Left lung (tissue), 4 donors: ENCODE measurements at regions not wholly inside any gene's neighbourhood (a gene's known extent, or its start where the extent isn't known, plus 50 kb on each side); places are given as distances from the start of the nearest gene placed in this dataset.

Source experiments
- ATAC-seq: fragments of 200-7000 bp; cut with Tn5 transposase; one replicate; pipeline ENCODE4 v1.9.1; 2020; ENCODE audit warnings: moderate library complexity
- DNase-seq, 4 donors: peaks; one replicate each; pipeline ENCODE4 v3.0.0-alpha.2; 2013 to 2020
- H3K27ac ChIP-seq, 2 donors: fragments of 200-600 bp; sonication (generic) in 1 of 2; one replicate each; pipeline versions ENCODE4 v1.5.0 to v1.8.0; 2020 to 2021
- H3K27me3 ChIP-seq, 2 donors: fragments of 200-600 bp; sonication (generic) in 1 of 2; one replicate each; pipeline versions ENCODE4 v1.5.0 to v1.8.0; 2020 to 2021
- H3K36me3 ChIP-seq, 2 donors: fragments of 200-600 bp; sonication (generic) in 1 of 2; one replicate each; pipeline versions ENCODE4 v1.5.0 to v1.8.0; 2020 to 2021
- H3K4me1 ChIP-seq, 2 donors: fragments of 200-600 bp; one replicate each; pipeline ENCODE4 v1.8.0; 2021
- H3K4me3 ChIP-seq, 2 donors: fragments of 200-600 bp; sonication (generic) in 1 of 2; one replicate each; pipeline versions ENCODE4 v1.5.0 to v1.8.0; 2020 to 2021; ENCODE audit warnings: mild to moderate bottlenecking in 1 of 2
- H3K9me3 ChIP-seq, 2 donors: fragments of 200-600 bp; sonication (generic) in 1 of 2; one replicate each; pipeline versions ENCODE4 v1.5.0 to v1.8.0; 2020 to 2021
- intact Hi-C, 2 donors: fragments of 100-400 bp; cut with DNase I; formaldehyde crosslinking; loops; one replicate each; pipeline versions ENCODE4 v1.11.2 to v1.14.2; 2022
- TF ChIP-seq, protein P1 (sequence below), 2 donors: fragments of 200-600 bp; sonication (generic) in 1 of 2; IDR thresholded peaks; one replicate each; pipeline versions ENCODE4 v1.5.0 to v1.8.0; 2021; ENCODE audit warnings: antibody characterized with exemption in 2 of 2
- donor health status: DM: no; HTN: yes; CAD: no.
- donor health status: DM: no; HTN: no; CAD: no.

DNA sequence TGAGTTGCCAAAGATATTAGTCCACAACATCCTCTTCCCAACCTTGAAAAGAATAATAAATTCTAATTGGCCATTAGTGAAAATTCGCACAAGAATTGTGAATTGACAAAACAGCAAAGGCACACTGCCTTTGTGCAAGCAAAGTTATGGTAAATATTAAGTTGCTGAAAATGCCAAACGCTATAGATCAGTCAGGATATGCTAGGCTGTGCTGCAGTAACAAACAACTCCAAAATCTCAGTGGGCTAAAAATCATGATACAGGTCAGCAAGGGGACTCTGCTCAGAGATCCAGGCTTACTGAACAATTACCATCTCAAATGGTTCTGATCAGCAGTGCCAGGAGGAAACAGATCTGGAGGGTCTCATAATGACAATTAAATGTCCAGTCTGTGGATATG lies 238.0 kb upstream of the IGF1R start:
- no peaks in the 10 kb centered on the region for H3K27me3 ChIP-seq
- H3K27ac ChIP-seq, result no peak overlapping the region
- ATAC-seq, result no peak
- no peaks in the 10 kb centered on the region for H3K9me3 ChIP-seq
- TF ChIP-seq, protein P1, sequence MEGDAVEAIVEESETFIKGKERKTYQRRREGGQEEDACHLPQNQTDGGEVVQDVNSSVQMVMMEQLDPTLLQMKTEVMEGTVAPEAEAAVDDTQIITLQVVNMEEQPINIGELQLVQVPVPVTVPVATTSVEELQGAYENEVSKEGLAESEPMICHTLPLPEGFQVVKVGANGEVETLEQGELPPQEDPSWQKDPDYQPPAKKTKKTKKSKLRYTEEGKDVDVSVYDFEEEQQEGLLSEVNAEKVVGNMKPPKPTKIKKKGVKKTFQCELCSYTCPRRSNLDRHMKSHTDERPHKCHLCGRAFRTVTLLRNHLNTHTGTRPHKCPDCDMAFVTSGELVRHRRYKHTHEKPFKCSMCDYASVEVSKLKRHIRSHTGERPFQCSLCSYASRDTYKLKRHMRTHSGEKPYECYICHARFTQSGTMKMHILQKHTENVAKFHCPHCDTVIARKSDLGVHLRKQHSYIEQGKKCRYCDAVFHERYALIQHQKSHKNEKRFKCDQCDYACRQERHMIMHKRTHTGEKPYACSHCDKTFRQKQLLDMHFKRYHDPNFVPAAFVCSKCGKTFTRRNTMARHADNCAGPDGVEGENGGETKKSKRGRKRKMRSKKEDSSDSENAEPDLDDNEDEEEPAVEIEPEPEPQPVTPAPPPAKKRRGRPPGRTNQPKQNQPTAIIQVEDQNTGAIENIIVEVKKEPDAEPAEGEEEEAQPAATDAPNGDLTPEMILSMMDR (IDR thresholded peaks at IDR 0.05), result no peak
- H3K4me1 ChIP-seq, result no peaks in the 10 kb centered on the region
- intact Hi-C loops, result loop anchor here in 1 of 2 donors (10.0 kb wide), 1 partner anchor 106 kb away; no protein-coding TSS in a partner anchor
- H3K36me3 ChIP-seq, result no peaks in the 10 kb centered on the region
- DNase-seq, result no peak
- no peak overlapping the region for H3K4me3 ChIP-seq

DNA sequence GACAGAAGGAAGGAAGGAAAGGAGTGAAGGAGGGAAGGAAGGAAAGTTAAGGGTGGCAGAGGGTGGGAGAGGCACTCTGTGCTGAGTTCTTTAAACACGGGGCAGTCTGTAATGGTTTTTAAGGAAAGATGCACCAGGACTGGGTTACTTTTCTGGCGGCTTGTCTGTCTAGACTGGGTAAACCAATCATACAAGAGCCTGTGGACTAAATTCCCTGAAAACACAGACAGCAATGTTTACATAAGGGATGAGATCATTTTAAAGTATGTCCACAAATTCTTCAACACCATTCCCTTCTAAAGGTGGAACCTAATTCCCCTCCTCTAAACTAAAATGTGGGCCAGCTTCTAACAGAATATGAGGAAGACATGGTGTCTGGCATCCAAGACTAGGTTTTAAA lies 235.5 kb upstream of the IGF1R start:
- no peaks in the 10 kb centered on the region for H3K27me3 ChIP-seq
- no peak overlapping the region for H3K4me3 ChIP-seq
- no peak overlapping the region for H3K27ac ChIP-seq
- no peak for ATAC-seq
- DNase-seq, result no peak
- H3K9me3 ChIP-seq, result no peaks in the 10 kb centered on the region
- no peaks in the 10 kb centered on the region for H3K4me1 ChIP-seq
- intact Hi-C loops, result loop anchor here in 1 of 2 donors (10.0 kb wide), 1 partner anchor 108 kb away; no protein-coding TSS in a partner anchor
- no peaks in the 10 kb centered on the region for H3K36me3 ChIP-seq
- TF ChIP-seq, protein P1 (IDR thresholded peaks at IDR 0.05), result no peak

DNA sequence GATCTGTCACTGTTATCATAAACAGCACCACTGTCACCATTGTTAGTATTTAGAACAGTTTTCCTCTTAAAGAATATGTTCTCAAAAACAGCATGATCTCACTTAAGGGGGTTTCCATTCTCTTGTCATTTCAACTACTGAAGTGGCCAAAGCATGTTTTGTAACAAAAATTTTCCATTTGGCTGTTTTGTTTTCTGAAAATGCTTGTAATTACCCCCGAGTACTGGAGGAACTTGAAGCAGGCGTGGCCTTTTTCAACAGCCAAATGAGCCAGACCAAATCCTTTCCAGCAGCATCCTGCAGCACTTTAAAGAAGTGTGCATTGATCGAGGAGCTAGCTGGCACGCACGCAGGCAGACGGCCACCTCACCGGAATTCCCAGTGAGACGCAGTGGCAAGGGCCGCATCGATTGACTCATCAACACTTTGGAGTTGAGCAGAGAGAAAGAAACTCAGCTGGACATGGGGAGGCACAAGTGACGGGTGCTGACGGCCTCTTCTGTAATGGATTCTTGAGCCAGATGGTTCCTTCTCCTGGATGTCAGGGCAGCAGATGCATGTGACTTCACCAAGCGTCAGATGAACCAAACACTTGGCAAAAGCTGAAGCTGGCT lies 234.3 kb upstream of the IGF1R start:
- no peak for ATAC-seq
- Histone ChIP-seq H3K27ac (no peak overlapping the region), H3K27me3 (peaks cover 0 to 3% of the 10 kb centered on the region in 2 donors)

DNA sequence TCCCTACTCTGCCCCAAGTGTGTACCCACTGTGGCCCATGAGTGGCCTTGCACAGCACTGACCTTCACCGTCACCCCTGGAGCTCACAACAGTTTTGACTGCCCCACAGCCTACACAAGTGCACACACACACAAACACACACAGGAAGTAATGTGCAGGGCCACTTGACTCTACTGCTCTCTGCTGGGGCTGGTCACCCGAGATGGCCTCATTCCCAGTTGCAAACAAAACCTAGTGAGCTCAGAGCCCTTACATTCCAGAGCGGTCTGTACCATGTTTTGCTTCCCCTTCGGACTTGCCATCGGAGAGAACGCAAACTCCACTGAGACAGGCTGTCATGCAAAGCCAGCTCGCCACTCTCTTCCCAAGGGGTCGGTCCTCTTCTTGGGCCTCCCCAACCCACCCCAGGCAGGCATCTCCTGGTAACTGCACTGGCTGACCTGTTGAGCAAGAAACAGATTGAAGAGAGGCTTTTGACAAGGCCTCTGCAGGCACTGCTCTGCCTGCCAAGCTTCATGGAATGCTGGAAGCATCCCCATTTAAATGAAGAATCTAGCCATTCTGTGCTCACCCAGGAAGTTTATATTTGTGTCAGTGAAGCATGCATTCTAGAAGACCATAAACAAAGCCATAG lies 232.0 kb upstream of the IGF1R start:
- intact Hi-C loops, result loop anchor here in 1 of 2 donors (10.0 kb wide), 1 partner anchor 112 kb away; no protein-coding TSS in a partner anchor
- DNase-seq (peak in 3 of 4 donors; percentile 17 to 39 (median 18)), ATAC-seq (peak; percentile 82)
- no peak overlapping the region for H3K4me3 ChIP-seq
- no peak overlapping the region for H3K27ac ChIP-seq
- H3K36me3 ChIP-seq, result no peaks in the 10 kb centered on the region
- H3K9me3 ChIP-seq, result no peaks in the 10 kb centered on the region
- H3K4me1 ChIP-seq, result peaks cover 1 to 2% of the 10 kb centered on the region in 2 donors
- TF ChIP-seq, protein P1 (IDR thresholded peaks at IDR 0.05), result no peak
- H3K27me3 ChIP-seq, result peaks cover 5 to 24% of the 10 kb centered on the region in 2 donors

More for the DNA sequence above, 234.3 kb upstream of the IGF1R start:
- Histone ChIP-seq H3K4me1 (no peaks in the 10 kb centered on the region), H3K4me3 (no peak overlapping the region), H3K9me3 (no peaks in the 10 kb centered on the region), H3K36me3 (no peaks in the 10 kb centered on the region)
- TF ChIP-seq, protein P1 (IDR thresholded peaks at IDR 0.05), result no peak
- intact Hi-C loops, result loop anchor here in 1 of 2 donors (10.0 kb wide), 1 partner anchor 109 kb away; no protein-coding TSS in a partner anchor
- DNase-seq, result no peak

DNA sequence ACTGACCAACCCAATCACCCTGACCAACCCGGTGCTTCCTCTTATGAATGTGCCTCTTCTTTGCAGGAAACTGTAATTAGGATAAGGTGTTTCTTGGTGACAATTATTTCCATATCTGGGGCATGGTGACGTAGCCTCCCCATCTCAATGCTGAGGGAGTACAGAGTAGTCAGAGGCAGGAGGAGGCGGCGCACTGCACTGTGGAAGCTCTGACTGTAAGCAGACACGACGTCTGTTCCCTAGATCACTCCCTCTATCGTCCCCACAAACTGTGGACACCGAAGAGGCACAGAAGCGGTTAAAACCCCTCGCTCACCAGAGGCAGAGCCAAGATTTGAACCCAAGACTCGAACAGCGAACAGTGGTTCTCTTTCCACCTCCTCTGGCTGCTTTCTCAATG lies 231.0 kb upstream of the IGF1R start:
- DNase-seq (no peak), ATAC-seq (no peak)
- TF ChIP-seq, protein P1 (IDR thresholded peaks at IDR 0.05), result no peak
- intact Hi-C loops, result loop anchor here in 1 of 2 donors (10.0 kb wide), 1 partner anchor 113 kb away; no protein-coding TSS in a partner anchor
- H3K27ac ChIP-seq, result no peak overlapping the region
- H3K9me3 ChIP-seq, result no peaks in the 10 kb centered on the region
- H3K36me3 ChIP-seq, result no peaks in the 10 kb centered on the region
- H3K27me3 ChIP-seq, result peaks cover 14 to 34% of the 10 kb centered on the region in 2 donors
- peaks cover 8 to 9% of the 10 kb centered on the region in 2 donors for H3K4me1 ChIP-seq
- H3K4me3 ChIP-seq, result no peak overlapping the region
